ENCODE measurements at regions not wholly inside any gene's neighbourhood (a gene's known extent, or its start where the extent isn't known, plus 50 kb on each side); places are given as distances from the start of the nearest gene placed in this dataset.
"Not testable (repeated sequence)": the region's sequence is repeated elsewhere in the genome, so short reads cannot be mapped to it uniquely, and the experiment has no call there.

DNA sequence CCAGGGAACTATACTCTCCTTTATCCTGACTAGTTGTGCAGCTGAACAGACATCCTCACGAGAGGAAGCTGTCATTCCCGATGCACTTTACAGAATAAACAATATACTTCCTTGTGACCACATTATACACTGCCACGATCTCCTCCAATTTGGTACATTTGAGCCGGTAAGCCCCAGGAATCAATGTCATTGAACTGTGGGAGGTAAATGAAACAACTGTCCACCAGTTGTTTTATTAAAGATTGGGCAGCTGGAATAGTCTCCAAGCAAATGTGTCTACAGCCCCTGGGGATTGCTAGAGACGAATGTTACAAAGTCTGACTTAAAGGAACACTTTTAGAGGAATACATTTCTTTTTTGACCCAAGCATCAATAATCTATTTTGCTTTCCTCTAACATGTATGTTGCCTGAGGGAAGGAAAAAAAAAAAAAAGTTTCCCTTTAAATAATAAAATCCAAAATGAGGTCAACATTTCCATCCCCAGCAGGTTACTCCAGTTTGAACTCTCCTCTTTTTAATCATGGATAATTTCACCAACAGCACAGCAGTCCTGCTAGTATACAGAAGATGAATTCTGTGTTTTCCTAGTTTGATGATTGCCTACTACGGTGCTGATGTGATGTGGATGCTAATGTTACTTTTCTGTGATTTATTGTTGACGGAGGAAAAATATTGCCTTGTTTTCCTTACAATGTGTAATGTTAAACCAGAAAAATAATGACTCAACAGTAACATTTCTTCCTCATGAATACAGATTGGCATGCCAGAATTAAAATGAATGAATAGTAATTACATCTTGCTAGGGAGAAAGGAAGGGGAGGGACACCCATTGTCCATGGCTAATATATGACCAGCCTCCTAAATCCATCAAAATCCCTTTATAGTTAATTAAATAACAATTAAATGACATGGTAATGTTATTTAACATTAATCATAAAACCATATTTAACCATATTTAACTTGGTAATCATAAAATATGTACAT is 360.9 kb downstream of the NEBL start:
- H3K27me3 ChIP-seq (ENCODE audit: control insufficient read depth, insufficient read depth, low read length) = no peaks in the 10 kb centered on the region
- H3K4me3 ChIP-seq (ENCODE audit: insufficient read depth, low read depth, low read length) = no peak overlapping the region
- DNase-seq = no peak
- no peaks in the 10 kb centered on the region for H3K36me3 ChIP-seq (replicated peaks; ENCODE audit: control insufficient read depth, insufficient read depth, low read length)

DNA sequence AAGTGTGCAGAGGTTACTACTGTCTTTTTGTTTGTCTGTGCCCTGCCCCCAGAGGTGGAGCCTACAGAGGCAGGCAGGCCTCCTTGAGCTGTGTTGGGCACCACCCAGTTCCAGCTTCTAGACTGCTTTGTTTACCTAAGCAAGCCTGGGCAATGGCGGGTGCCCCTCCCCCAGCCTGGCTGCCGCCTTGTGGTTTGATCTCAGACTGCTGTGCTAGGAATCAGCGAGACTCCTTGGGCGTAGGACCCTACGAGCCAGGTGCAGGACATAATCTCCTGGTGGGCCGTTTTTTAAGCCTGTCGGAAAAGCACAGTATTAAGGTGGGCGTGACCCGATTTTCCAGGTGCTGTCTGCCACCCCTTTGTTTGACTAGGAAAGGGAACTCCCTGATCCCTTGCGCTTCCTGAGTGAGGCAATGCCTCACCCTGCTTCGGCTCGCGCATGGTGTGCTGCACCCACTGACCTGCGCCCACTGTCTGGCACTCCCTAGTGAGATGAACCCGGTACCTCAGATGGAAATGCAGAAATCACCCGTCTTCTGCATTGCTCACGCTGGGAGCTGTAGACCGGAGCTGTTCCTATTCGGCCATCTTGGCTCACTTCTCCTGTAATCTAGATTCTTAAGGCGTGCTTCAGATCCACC is 365.7 kb downstream of the NEBL start:
- not testable (repeated sequence) for H3K4me3 ChIP-seq (ENCODE audit: insufficient read depth, low read depth, low read length); H3K36me3 ChIP-seq (replicated peaks; ENCODE audit: control insufficient read depth, insufficient read depth, low read length); DNase-seq; H3K27me3 ChIP-seq (ENCODE audit: control insufficient read depth, insufficient read depth, low read length)

DNA sequence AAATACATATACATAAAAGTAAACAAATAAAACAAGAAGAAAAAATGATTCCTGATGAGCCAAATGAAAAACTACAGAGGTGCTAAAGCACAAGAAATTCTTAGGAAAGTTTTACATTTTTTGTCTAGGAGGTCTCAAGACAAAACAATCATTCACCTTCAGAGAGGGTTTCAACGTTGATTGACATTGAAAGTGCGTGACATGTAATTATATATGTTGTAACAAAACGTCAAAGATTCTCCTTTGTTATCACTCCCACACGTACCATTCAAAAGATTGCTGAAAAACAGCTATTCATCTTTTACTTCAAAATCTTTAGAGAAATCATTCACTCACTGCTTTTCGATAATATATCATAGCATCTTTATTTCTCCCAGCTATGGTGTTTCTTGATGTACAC is 375.9 kb downstream of the NEBL start:
- Histone ChIP-seq H3K4me3 (ENCODE audit: insufficient read depth, low read depth, low read length) (no peak overlapping the region), H3K36me3 (replicated peaks; ENCODE audit: control insufficient read depth, insufficient read depth, low read length) (no peaks in the 10 kb centered on the region), H3K27me3 (ENCODE audit: control insufficient read depth, insufficient read depth, low read length) (no peaks in the 10 kb centered on the region)
- DNase-seq = no peak

DNA sequence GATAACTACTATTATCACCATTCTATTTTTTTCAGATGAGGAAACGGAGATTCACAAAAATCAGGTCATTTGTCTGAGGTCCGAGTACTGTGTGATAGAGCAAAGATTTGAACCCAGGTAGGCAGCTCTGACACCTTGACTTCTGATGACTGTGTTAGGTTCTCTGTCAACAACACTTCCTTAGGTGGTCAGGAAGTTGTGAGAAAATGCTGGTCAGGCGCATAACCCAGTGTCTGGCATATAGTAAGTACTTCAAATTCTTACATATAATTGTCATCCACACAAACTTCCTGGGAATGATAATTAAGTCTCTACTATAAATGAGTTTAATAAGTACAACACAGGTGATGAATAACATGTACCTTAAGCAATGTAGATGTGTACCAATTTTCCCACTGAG is 381.5 kb downstream of the NEBL start:
- no peak overlapping the region for H3K4me3 ChIP-seq (ENCODE audit: insufficient read depth, low read depth, low read length)
- no peaks in the 10 kb centered on the region for H3K36me3 ChIP-seq (replicated peaks; ENCODE audit: control insufficient read depth, insufficient read depth, low read length)
- no peak for DNase-seq
- H3K27me3 ChIP-seq (ENCODE audit: control insufficient read depth, insufficient read depth, low read length) = no peaks in the 10 kb centered on the region

DNA sequence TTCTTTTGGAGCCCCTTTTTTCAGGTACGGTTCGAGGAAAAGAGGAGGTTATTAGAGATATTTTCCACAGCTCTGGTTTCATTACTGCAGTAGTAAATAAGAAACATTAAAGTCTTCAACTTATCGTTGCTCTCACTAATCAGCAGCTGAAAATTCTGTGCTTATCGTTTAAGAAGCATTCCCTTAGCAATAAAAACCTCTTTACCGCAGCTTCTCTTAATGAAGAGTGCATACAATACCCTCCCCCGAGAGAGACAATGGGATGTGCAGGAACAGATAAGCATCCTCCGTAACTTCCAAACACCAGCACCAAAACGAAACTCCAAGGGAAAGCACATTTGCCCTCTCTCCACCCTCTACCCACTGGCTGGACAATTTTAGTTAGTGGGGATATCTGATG is 384.5 kb downstream of the NEBL start:
- no peaks in the 10 kb centered on the region for H3K36me3 ChIP-seq (replicated peaks; ENCODE audit: control insufficient read depth, insufficient read depth, low read length)
- no peak for DNase-seq
- no peak overlapping the region for H3K4me3 ChIP-seq (ENCODE audit: insufficient read depth, low read depth, low read length)
- H3K27me3 ChIP-seq (ENCODE audit: control insufficient read depth, insufficient read depth, low read length) = no peaks in the 10 kb centered on the region

DNA sequence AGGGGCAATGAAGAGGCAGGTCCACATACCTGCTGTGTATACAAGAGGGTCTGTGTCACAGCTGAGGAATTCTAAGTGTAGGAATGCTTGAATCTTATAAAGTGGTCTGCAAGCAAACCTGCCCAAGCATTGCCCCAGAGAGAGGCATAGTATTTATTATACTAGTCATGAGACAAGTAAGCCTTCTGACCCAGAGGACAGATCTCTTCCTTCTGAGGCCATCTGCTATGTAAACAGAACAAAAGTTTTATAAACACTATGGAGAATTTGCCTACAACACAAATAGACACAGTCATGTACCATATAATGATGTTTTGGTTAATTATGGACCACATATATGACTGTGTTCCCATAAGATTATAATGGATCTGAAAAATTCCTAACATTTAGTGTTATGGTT is 388.2 kb downstream of the NEBL start:
- H3K4me3 ChIP-seq (ENCODE audit: insufficient read depth, low read depth, low read length) = no peak overlapping the region
- H3K36me3 ChIP-seq (replicated peaks; ENCODE audit: control insufficient read depth, insufficient read depth, low read length) = no peaks in the 10 kb centered on the region
- no peaks in the 10 kb centered on the region for H3K27me3 ChIP-seq (ENCODE audit: control insufficient read depth, insufficient read depth, low read length)
- DNase-seq = no peak

DNA sequence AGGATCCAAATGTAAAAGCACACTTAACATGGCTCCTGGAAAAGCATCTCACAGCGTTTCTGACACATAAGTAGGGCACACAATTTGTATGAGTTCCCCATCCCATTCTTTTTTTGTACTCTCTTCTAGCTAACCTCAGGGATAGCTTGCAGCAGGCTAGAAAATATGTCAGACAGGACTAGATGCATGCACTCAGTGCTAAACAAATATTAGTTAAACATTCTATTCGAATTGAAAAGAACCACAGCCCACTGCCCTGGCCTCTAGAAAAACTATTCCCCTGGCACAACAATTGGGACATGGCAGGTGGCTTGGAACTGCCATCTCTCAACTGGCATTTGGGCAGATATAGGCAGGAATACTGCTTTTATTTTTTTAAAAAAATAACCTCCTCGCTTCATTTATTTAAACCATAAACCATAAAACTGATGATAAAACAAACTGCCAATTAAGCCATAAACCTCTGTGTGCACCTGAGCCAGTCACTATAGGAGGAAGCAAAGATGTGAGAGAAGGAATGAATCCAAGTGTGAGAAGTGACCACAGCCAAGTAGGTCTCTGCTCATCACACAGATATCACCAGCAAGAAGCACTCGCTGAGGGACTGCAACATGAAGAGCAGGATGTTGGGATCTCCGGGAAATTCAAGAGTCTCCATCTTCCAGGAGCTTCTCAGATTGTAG is 394.1 kb downstream of the NEBL start:
- H3K4me3 ChIP-seq (ENCODE audit: insufficient read depth, low read depth, low read length) = no peak overlapping the region
- no peaks in the 10 kb centered on the region for H3K36me3 ChIP-seq (replicated peaks; ENCODE audit: control insufficient read depth, insufficient read depth, low read length)
- H3K27me3 ChIP-seq (ENCODE audit: control insufficient read depth, insufficient read depth, low read length) = no peaks in the 10 kb centered on the region
- no peak for DNase-seq

DNA sequence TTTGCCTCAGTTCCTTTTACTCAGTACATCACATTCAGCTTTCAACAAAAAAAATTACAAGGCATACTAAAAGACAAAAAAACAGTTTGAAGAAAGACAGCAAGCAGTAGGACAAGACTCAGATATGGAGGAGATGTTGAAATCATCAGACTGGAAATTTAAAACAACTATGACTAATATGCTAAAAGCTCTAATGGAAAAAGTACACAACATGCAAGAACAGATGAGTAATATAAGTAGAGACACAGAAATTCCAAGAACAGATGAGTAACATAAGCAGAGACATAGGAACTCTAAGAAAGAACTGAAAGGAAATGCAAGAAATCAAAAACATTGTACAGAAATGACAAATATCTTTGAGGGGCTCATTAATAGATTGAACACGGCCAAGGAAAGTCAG is 402.6 kb downstream of the NEBL start:
- Histone ChIP-seq H3K4me3 (ENCODE audit: insufficient read depth, low read depth, low read length) (no peak overlapping the region), H3K27me3 (ENCODE audit: control insufficient read depth, insufficient read depth, low read length) (no peaks in the 10 kb centered on the region), H3K36me3 (replicated peaks; ENCODE audit: control insufficient read depth, insufficient read depth, low read length) (no peaks in the 10 kb centered on the region)
- no peak for DNase-seq

DNA sequence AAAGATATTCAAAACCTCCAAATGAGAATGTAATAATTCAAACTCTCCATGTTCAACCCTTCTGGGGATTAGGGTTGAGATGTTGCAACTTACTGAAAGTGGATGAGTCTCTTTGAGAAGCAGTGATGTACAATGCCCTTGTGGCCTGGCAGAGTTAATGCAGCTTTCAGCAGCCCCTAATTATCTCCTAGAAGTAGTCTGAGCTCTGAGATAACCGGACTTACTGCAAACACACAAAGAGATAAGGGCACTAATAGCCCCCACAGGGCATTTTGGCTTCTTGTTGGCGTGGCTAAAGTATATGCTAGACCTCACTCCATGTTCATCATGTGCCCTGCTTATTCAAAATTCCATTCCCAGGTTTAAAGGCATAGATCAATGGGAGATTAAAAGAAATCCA is 404.7 kb downstream of the NEBL start:
- Histone ChIP-seq H3K36me3 (replicated peaks; ENCODE audit: control insufficient read depth, insufficient read depth, low read length) (no peaks in the 10 kb centered on the region), H3K4me3 (ENCODE audit: insufficient read depth, low read depth, low read length) (no peak overlapping the region), H3K27me3 (ENCODE audit: control insufficient read depth, insufficient read depth, low read length) (no peaks in the 10 kb centered on the region)
- DNase-seq = peak; percentile 13

DNA sequence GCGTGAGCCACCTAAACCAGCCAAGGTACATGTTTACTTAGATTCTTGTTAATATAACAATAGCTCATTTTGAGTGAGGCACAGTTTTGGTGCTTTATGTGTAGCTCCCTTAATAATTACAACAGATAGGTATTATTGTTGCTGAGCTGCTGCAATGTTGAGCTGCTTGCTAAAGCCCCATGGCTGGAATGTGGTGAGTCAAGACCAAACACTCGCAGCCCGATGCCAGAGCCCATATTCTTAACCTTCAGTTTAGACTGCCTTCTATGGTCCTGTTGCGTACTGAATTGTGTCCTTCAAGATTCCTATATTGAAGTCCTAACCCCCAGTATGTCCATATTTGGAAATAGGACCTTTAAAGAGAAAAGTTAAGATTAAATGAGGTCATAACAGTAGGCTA is 407.1 kb downstream of the NEBL start:
- no peak for DNase-seq
- Histone ChIP-seq H3K4me3 (ENCODE audit: insufficient read depth, low read depth, low read length) (no peak overlapping the region), H3K36me3 (replicated peaks; ENCODE audit: control insufficient read depth, insufficient read depth, low read length) (no peaks in the 10 kb centered on the region), H3K27me3 (ENCODE audit: control insufficient read depth, insufficient read depth, low read length) (no peaks in the 10 kb centered on the region)

DNA sequence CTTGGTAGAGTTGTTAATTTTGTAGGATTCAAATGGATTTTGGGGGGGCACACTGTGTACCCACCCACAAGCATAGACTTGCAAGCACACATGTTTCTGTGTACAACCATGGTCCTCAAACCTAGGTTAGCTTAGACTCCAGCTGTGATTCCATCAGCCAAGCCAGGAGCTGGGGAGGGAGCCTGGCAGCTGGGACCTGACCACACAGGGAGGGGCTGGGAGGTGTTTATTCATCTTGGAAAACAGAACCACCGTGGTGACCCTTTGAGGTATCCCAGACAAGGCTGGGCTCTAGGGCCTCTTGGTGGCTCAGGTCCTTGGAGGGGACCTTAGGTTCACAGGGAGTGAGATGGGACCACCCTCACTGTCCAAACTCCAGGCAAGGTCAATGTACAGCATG is 410.3 kb downstream of the NEBL start:
- no peaks in the 10 kb centered on the region for H3K27me3 ChIP-seq (ENCODE audit: control insufficient read depth, insufficient read depth, low read length)
- no peaks in the 10 kb centered on the region for H3K36me3 ChIP-seq (replicated peaks; ENCODE audit: control insufficient read depth, insufficient read depth, low read length)
- no peak for DNase-seq
- H3K4me3 ChIP-seq (ENCODE audit: insufficient read depth, low read depth, low read length) = no peak overlapping the region

DNA sequence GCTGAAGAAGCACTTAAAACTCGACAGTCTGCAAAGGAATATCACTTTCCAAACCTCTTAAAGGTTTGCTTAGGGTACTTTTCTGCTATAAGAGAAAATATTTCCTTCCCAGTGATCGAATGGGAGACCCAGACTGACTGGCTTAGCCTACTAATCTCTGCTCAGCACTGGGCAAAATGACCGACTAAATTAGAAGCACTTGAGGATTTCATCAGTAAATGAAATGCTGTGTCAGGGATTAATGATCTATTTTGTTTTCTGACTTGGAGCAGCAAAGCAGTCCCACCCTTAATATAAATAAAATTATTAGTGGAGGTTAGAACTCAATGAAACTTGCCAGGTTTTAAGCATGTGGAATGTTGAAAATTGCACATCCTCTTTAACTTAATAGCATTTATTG is 411.6 kb downstream of the NEBL start:
- no peak overlapping the region for H3K4me3 ChIP-seq (ENCODE audit: insufficient read depth, low read depth, low read length)
- H3K27me3 ChIP-seq (ENCODE audit: control insufficient read depth, insufficient read depth, low read length) = no peaks in the 10 kb centered on the region
- no peak for DNase-seq
- H3K36me3 ChIP-seq (replicated peaks; ENCODE audit: control insufficient read depth, insufficient read depth, low read length) = no peaks in the 10 kb centered on the region

DNA sequence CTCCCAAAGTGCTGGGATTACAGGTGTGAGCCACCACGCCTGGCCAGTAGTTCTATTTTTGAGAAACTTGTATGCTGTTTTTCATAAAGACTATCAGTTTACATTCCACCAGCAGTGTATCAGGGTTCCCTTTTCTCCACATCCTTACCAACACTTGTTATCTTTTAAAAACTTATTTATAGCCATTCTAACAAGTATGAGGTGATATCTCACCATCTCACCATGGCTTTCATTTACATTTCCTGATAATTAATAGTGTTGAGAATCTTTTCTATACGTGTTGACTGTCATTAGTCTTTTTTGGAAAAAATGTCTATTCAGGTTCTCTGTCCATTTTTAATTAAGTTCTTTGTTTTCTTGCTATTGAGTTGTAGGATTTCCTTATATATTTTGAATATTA is 416.1 kb downstream of the NEBL start:
- Histone ChIP-seq H3K36me3 (replicated peaks; ENCODE audit: control insufficient read depth, insufficient read depth, low read length) (no peaks in the 10 kb centered on the region), H3K4me3 (ENCODE audit: insufficient read depth, low read depth, low read length) (no peak overlapping the region), H3K27me3 (ENCODE audit: control insufficient read depth, insufficient read depth, low read length) (no peaks in the 10 kb centered on the region)
- DNase-seq = no peak

DNA sequence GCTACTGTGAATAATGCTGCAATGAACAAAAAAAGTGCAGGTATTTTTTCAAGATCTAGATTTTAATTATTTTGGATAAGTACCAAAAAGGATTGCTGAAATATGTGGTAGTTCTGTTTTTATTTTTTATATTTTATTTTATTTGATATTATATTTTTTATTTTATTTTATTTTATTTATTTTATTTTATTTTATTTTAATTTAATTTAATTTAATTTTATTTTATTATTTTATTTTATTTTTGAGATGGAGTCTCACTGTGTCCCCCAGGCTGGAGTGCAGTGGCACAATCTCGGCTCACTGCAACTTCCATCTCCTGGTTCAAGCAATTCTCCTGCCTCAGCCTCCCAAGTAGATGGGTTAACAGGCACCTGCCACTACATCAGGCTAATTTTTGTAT is 416.5 kb downstream of the NEBL start:
- H3K4me3 ChIP-seq (ENCODE audit: insufficient read depth, low read depth, low read length); H3K36me3 ChIP-seq (replicated peaks; ENCODE audit: control insufficient read depth, insufficient read depth, low read length); DNase-seq; H3K27me3 ChIP-seq (ENCODE audit: control insufficient read depth, insufficient read depth, low read length): not testable (repeated sequence)

DNA sequence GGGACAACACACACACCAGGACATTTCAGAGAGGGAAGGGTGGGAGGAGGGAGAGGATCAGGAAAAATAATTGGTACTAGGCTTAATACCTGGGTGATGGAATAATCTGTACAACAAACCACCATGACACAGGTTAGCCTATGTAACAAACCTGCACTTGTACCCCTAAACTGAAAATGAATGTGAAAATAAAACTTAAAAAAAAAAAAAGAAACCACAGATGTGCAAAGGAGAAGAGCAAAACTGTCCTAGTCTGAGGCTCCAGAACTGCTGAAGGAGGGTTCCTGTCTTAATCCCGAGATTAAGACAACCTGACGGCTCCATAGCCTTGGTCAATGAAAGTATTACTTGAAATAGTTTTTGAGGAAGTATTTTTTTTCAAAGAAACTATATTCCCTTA is 423.0 kb downstream of the NEBL start:
- DNase-seq = no peak
- Histone ChIP-seq H3K4me3 (ENCODE audit: insufficient read depth, low read depth, low read length) (no peak overlapping the region), H3K27me3 (ENCODE audit: control insufficient read depth, insufficient read depth, low read length) (no peaks in the 10 kb centered on the region)

More for the DNA sequence above, 423.0 kb downstream of the NEBL start:
- no peaks in the 10 kb centered on the region for H3K36me3 ChIP-seq (replicated peaks; ENCODE audit: control insufficient read depth, insufficient read depth, low read length)

Data from H7 (cell line).